A549 (cell line): ENCODE measurements at regions not wholly inside any gene's neighbourhood (a gene's known extent, or its start where the extent isn't known, plus 50 kb on each side); places are given as distances from the start of the nearest gene placed in this dataset.

Source experiments
- CBX2 ChIP-seq: fragments of 200-600 bp; sonication (generic); IDR thresholded peaks from 2 replicates; pipeline ENCODE4 v1.6.1; 2016; ENCODE audit warnings: low read depth, mild to moderate bottlenecking, borderline replicate concordance
- CTCF ChIP-seq: fragments of >200 bp; sonication (Bioruptor Twin); formaldehyde crosslinking; IDR thresholded peaks from 3 replicates; pipeline ENCODE4 v1.5.1; 2016
- MAX ChIP-seq: IDR thresholded peaks from 2 replicates; pipeline ENCODE4 v1.6.1; 2012
- NPAS2 ChIP-seq: fragments of 250-450 bp; sonication (Bioruptor Pico); IDR thresholded peaks from 2 replicates; pipeline ENCODE4 v1.8.0; 2022; ENCODE audit warnings: mild to moderate bottlenecking, moderate library complexity, borderline replicate concordance
- POLR2A ChIP-seq: IDR thresholded peaks from 2 replicates; pipeline ENCODE4 v1.6.1; 2012; ENCODE audit warnings: mild to moderate bottlenecking, low read length
- RAD21 ChIP-seq, 2 experiments: fragments of >200 bp in 1 of 2; sonication (Bioruptor Twin) in 1 of 2; formaldehyde crosslinking in 1 of 2; IDR thresholded peaks in 1 of 2; conservative IDR thresholded peaks in 1 of 2; 2 replicates in 1 of 2; 3 replicates in 1 of 2; pipeline ENCODE4 v1.6.1; 2012 to 2018; ENCODE audit warnings: inconsistent platforms in 1 of 2
- SREBF2 ChIP-seq: fragments of 450-650 bp; IDR thresholded peaks from 2 replicates; pipeline ENCODE4 v1.6.1; 2014; ENCODE audit warnings: mild to moderate bottlenecking, moderate library complexity
- ZFP36 ChIP-seq: fragments of 450-650 bp; IDR thresholded peaks from 2 replicates; pipeline ENCODE4 v1.6.1; 2014; ENCODE audit warnings: borderline replicate concordance; ENCODE audit not compliant: partially characterized antibody
- TF ChIP-seq, protein P1 (sequence below): fragments of 150-350 bp; IDR thresholded peaks from 2 replicates; pipeline ENCODE4 v1.6.1; 2014; ENCODE audit warnings: low read depth, mild to moderate bottlenecking, low read length

- TF ChIP-seq POLR2A (no peak), CTCF (no peak), SREBF2 (no peak), NPAS2 (CRISPR knock-in tag) (no peak), RAD21 (conservative IDR thresholded peaks at IDR 0.05 in 1 of 2, IDR thresholded peaks at IDR 0.05 in 1 of 2) (no peak), ZFP36 (no peak), MAX (no peak), CBX2 (no peak)
- TF ChIP-seq, protein P1, sequence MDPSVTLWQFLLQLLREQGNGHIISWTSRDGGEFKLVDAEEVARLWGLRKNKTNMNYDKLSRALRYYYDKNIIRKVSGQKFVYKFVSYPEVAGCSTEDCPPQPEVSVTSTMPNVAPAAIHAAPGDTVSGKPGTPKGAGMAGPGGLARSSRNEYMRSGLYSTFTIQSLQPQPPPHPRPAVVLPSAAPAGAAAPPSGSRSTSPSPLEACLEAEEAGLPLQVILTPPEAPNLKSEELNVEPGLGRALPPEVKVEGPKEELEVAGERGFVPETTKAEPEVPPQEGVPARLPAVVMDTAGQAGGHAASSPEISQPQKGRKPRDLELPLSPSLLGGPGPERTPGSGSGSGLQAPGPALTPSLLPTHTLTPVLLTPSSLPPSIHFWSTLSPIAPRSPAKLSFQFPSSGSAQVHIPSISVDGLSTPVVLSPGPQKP: no peak
These were observed 169.0 kb upstream of the ZFHX3 start for GRCh38 chr16:73216932-73217331.
